Neural progenitor cell (in vitro differentiated cells): ENCODE measurements at regions not wholly inside any gene's neighbourhood (a gene's known extent, or its start where the extent isn't known, plus 50 kb on each side); places are given as distances from the start of the nearest gene placed in this dataset.
"Not testable (repeated sequence)": the region's sequence is repeated elsewhere in the genome, so short reads cannot be mapped to it uniquely, and the experiment has no call there.

Experiments
- DNase-seq: peaks from one replicate; pipeline ENCODE4 v3.0.0-alpha.2; 2016; ENCODE audit warnings: low spot score
- H2AFZ ChIP-seq: fragments of 200-600 bp; sonication (generic); replicated peaks from 2 replicates; pipeline ENCODE4 v1.6.1; 2016; ENCODE audit warnings: antibody characterized with exemption
- H3F3A ChIP-seq: fragments of 200-600 bp; sonication (generic); 2 replicates; pipeline ENCODE4 v1.6.1; 2016; ENCODE audit warnings: antibody characterized with exemption, low read depth
- H3K27ac ChIP-seq: fragments of 200-600 bp; sonication (generic); 2 replicates; pipeline ENCODE4 v1.5.1; 2016; ENCODE audit warnings: mild to moderate bottlenecking
- H3K27me3 ChIP-seq: fragments of 200-600 bp; sonication (generic); 2 replicates; pipeline ENCODE4 v1.6.1; 2016; ENCODE audit warnings: mild to moderate bottlenecking, moderate library complexity
- H3K36me3 ChIP-seq: fragments of 200-600 bp; sonication (generic); 2 replicates; pipeline ENCODE4 v1.5.1; 2016
- H3K4me1 ChIP-seq: fragments of 200-600 bp; sonication (generic); 2 replicates; pipeline ENCODE4 v1.6.1; 2016; ENCODE audit warnings: mixed run types
- H3K4me2 ChIP-seq: fragments of 200-600 bp; sonication (generic); 2 replicates; pipeline ENCODE4 v1.6.1; 2016
- H3K4me3 ChIP-seq: fragments of 200-600 bp; sonication (generic); 2 replicates; pipeline ENCODE4 v1.5.1; 2016
- H3K79me2 ChIP-seq: fragments of 200-600 bp; sonication (generic); 2 replicates; pipeline ENCODE4 v1.6.1; 2016; ENCODE audit warnings: low read depth
- H3K9ac ChIP-seq: fragments of 200-600 bp; sonication (generic); 2 replicates; pipeline ENCODE4 v1.6.1; 2016
- H3K9me3 ChIP-seq: fragments of 200-600 bp; sonication (generic); 2 replicates; pipeline ENCODE4 v1.5.1; 2016; ENCODE audit warnings: low read depth
- H4K20me1 ChIP-seq: fragments of 200-600 bp; sonication (generic); 2 replicates; pipeline ENCODE4 v1.6.1; 2016; ENCODE audit warnings: low read depth
- H3K27ac Mint-ChIP-seq: 3 replicates; pipeline ENCODE4 v1.8.0; 2021; ENCODE audit warnings: mixed read lengths
- H3K27me3 Mint-ChIP-seq: 2 replicates; pipeline ENCODE4 v1.8.0; 2022; ENCODE audit warnings: low read depth, mild to moderate bottlenecking, inconsistent platforms, moderate library complexity, mixed read lengths; ENCODE audit not compliant: insufficient read depth
- H3K36me3 Mint-ChIP-seq: 3 replicates; pipeline ENCODE4 v1.8.0; 2021; ENCODE audit warnings: mixed read lengths
- H3K4me1 Mint-ChIP-seq: 3 replicates; pipeline ENCODE4 v1.8.0; 2021; ENCODE audit warnings: mixed read lengths
- H3K4me3 Mint-ChIP-seq: 3 replicates; pipeline ENCODE4 v1.8.0; 2021; ENCODE audit warnings: mild to moderate bottlenecking, moderate library complexity, mixed read lengths
- H3K9me3 Mint-ChIP-seq: 3 replicates; pipeline ENCODE4 v1.8.0; 2020; ENCODE audit warnings: mixed read lengths
- CTCF ChIP-seq: fragments of 200-600 bp; sonication (generic); IDR thresholded peaks from 2 replicates; pipeline ENCODE4 v1.5.1; 2017; ENCODE audit warnings: antibody characterized with exemption, mild to moderate bottlenecking
- EZH2 ChIP-seq: fragments of 200-600 bp; sonication (generic); IDR thresholded peaks from 2 replicates; pipeline ENCODE4 v1.6.1; 2017; ENCODE audit warnings: antibody characterized with exemption, mild to moderate bottlenecking, moderate library complexity
- EZH2phosphoT487 ChIP-seq: fragments of 200-600 bp; sonication (generic); IDR thresholded peaks from 2 replicates; pipeline ENCODE4 v1.6.1; 2017; ENCODE audit warnings: antibody characterized with exemption

GRCh38 chr19:20271215-20271926, 104.4 kb downstream of the ZNF486 start:
- no peaks in the 10 kb centered on the region for H3F3A ChIP-seq
- no peaks in the 10 kb centered on the region for H3K36me3 ChIP-seq
- no peaks in the 10 kb centered on the region for H3K4me1 Mint-ChIP-seq
- no peak overlapping the region for H3K27ac ChIP-seq
- no peaks in the 10 kb centered on the region for H4K20me1 ChIP-seq
- no peaks in the 10 kb centered on the region for H3K9me3 ChIP-seq
- H3K27ac Mint-ChIP-seq = no peak overlapping the region
- H3K4me2 ChIP-seq = no peak overlapping the region
- no peak for TF ChIP-seq CTCF
- TF ChIP-seq EZH2 = no peak
- TF ChIP-seq EZH2phosphoT487 = no peak
- H3K4me3 ChIP-seq = no peak overlapping the region
- H3K27me3 ChIP-seq = no peaks in the 10 kb centered on the region
- no peak overlapping the region for H3K9ac ChIP-seq
- peaks cover 23% of the 10 kb centered on the region for H3K9me3 Mint-ChIP-seq
- no peaks in the 10 kb centered on the region for H3K4me1 ChIP-seq
- H3K4me3 Mint-ChIP-seq = no peak overlapping the region
- no peaks in the 10 kb centered on the region for H3K36me3 Mint-ChIP-seq
- H3K27me3 Mint-ChIP-seq = peaks cover 4% of the 10 kb centered on the region
- H3K79me2 ChIP-seq = no peaks in the 10 kb centered on the region
- no peak overlapping the region for H2AFZ ChIP-seq
- DNase-seq = no peak

- H3K36me3 Mint-ChIP-seq = no peaks in the 10 kb centered on the region
Measured at GRCh38 chr19:20269461-20269860, 102.4 kb downstream of the ZNF486 start.

GRCh38 chr19:20261513-20261912, 94.5 kb downstream of the ZNF486 start:
- not testable (repeated sequence) for H3F3A ChIP-seq, H3K27me3 ChIP-seq, H3K79me2 ChIP-seq, H3K4me1 Mint-ChIP-seq, H3K4me1 ChIP-seq, H3K27ac ChIP-seq, H3K4me3 ChIP-seq, H3K4me3 Mint-ChIP-seq, H3K27ac Mint-ChIP-seq, H4K20me1 ChIP-seq, H2AFZ ChIP-seq, H3K27me3 Mint-ChIP-seq, H3K36me3 Mint-ChIP-seq, H3K9me3 ChIP-seq, DNase-seq, H3K4me2 ChIP-seq, H3K9ac ChIP-seq, H3K36me3 ChIP-seq
- peaks cover 24% of the 10 kb centered on the region for H3K9me3 Mint-ChIP-seq

More at GRCh38 chr19:20269461-20269860, 102.4 kb downstream of the ZNF486 start:
- Mint-ChIP-seq H3K4me1 (no peaks in the 10 kb centered on the region), H3K4me3 (no peak overlapping the region), H3K27me3 (peaks cover 2% of the 10 kb centered on the region), H3K27ac (no peak overlapping the region), H3K9me3 (peaks cover 14% of the 10 kb centered on the region)
- H3K9me3 ChIP-seq = no peaks in the 10 kb centered on the region
- no peak overlapping the region for H3K9ac ChIP-seq
- DNase-seq = no peak
- no peak overlapping the region for H3K4me2 ChIP-seq
- no peak overlapping the region for H2AFZ ChIP-seq
- TF ChIP-seq EZH2phosphoT487 (no peak), EZH2 (no peak), CTCF (no peak)
- no peak overlapping the region for H3K27ac ChIP-seq
- no peaks in the 10 kb centered on the region for H3K27me3 ChIP-seq
- H4K20me1 ChIP-seq = no peaks in the 10 kb centered on the region
- no peaks in the 10 kb centered on the region for H3F3A ChIP-seq
- no peaks in the 10 kb centered on the region for H3K36me3 ChIP-seq
- H3K4me3 ChIP-seq = no peak overlapping the region
- no peaks in the 10 kb centered on the region for H3K79me2 ChIP-seq
- H3K4me1 ChIP-seq = no peaks in the 10 kb centered on the region

- H3K27me3 Mint-ChIP-seq, H3K4me3 Mint-ChIP-seq, H3K36me3 Mint-ChIP-seq, H3K27me3 ChIP-seq, H3K4me3 ChIP-seq, H3K4me1 Mint-ChIP-seq, H3K9ac ChIP-seq, H3K79me2 ChIP-seq, H3K4me2 ChIP-seq, H3K36me3 ChIP-seq, H4K20me1 ChIP-seq, H3K27ac Mint-ChIP-seq, H3K27ac ChIP-seq, DNase-seq, H3K9me3 ChIP-seq, H3F3A ChIP-seq, H2AFZ ChIP-seq, H3K4me1 ChIP-seq: not testable (repeated sequence)
- peaks cover 24% of the 10 kb centered on the region for H3K9me3 Mint-ChIP-seq
Measured at GRCh38 chr19:20260738-20261137, 93.7 kb downstream of the ZNF486 start.
